ENCODE measurements at regions not wholly inside any gene's neighbourhood (a gene's known extent, or its start where the extent isn't known, plus 50 kb on each side); places are given as distances from the start of the nearest gene placed in this dataset.

GRCh38 chr2:166764702-166765101 is 123.6 kb upstream of the XIRP2 start:
- Histone ChIP-seq H3K4me1 (ENCODE audit: low read length) (peaks cover 12% of the 10 kb centered on the region; the same call in 1 of the 2 replicates), H3K9ac (ENCODE audit: low read length) (no peak overlapping the region), H3K4me2 (ENCODE audit: low read length) (no peak overlapping the region), H3K27me3 (ENCODE audit: low read depth, low read length) (no peaks in the 10 kb centered on the region), H3K4me3 (ENCODE audit: low read length) (no peak overlapping the region), H3K79me2 (ENCODE audit: low read length) (no peaks in the 10 kb centered on the region), H2AFZ (ENCODE audit: low read depth, low read length) (no peak overlapping the region), H4K20me1 (ENCODE audit: insufficient read depth, low read length) (no peaks in the 10 kb centered on the region), H3K27ac (ENCODE audit: low read length) (no peak overlapping the region), H3K36me3 (replicated peaks; ENCODE audit: low read depth, low read length) (no peaks in the 10 kb centered on the region), H3K9me3 (ENCODE audit: insufficient read depth, low read length) (peaks cover 1% of the 10 kb centered on the region; the same call in 1 of the 2 replicates)
- TF ChIP-seq, protein P1, sequence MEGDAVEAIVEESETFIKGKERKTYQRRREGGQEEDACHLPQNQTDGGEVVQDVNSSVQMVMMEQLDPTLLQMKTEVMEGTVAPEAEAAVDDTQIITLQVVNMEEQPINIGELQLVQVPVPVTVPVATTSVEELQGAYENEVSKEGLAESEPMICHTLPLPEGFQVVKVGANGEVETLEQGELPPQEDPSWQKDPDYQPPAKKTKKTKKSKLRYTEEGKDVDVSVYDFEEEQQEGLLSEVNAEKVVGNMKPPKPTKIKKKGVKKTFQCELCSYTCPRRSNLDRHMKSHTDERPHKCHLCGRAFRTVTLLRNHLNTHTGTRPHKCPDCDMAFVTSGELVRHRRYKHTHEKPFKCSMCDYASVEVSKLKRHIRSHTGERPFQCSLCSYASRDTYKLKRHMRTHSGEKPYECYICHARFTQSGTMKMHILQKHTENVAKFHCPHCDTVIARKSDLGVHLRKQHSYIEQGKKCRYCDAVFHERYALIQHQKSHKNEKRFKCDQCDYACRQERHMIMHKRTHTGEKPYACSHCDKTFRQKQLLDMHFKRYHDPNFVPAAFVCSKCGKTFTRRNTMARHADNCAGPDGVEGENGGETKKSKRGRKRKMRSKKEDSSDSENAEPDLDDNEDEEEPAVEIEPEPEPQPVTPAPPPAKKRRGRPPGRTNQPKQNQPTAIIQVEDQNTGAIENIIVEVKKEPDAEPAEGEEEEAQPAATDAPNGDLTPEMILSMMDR (IDR thresholded peaks at IDR 0.05; ENCODE audit: low read depth, low read length): no peak
- no peak for TF ChIP-seq EZH2phosphoT487 (IDR thresholded peaks at IDR 0.05; ENCODE audit: low read depth)

DNA sequence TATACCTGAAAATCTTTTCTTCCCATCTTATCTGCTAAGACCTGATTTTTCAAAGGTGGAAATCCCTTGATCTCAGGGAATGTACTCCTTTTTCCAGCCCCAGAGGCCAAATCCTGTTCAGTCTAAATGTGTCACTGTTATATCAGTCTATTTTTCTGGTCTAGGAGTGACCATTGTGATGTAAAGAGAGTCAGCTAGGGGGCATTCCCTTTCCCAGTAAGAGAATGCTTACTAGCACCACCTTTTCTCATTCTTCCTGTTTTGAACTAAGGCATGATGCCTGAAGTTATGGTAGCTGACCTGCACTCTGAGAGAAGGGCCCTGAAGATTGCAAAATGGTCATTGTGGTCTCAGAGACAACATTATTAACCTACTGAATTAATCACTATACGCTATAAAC is 124.1 kb upstream of the XIRP2 start:
- H3K27ac ChIP-seq (ENCODE audit: low read length): no peak overlapping the region

GRCh38 chr2:166762746-166763145 is 125.5 kb upstream of the XIRP2 start:
- Histone ChIP-seq H3K9ac (ENCODE audit: low read length) (no peak overlapping the region), H3K4me1 (ENCODE audit: low read length) (no peaks in the 10 kb centered on the region), H3K36me3 (replicated peaks; ENCODE audit: low read depth, low read length) (no peaks in the 10 kb centered on the region), H3K27ac (ENCODE audit: low read length) (no peak overlapping the region), H3K4me3 (ENCODE audit: low read length) (no peak overlapping the region), H3K79me2 (ENCODE audit: low read length) (no peaks in the 10 kb centered on the region), H3K4me2 (ENCODE audit: low read length) (no peak overlapping the region), H4K20me1 (ENCODE audit: insufficient read depth, low read length) (no peaks in the 10 kb centered on the region), H2AFZ (ENCODE audit: low read depth, low read length) (no peak overlapping the region), H3K27me3 (ENCODE audit: low read depth, low read length) (no peaks in the 10 kb centered on the region), H3K9me3 (ENCODE audit: insufficient read depth, low read length) (no peaks in the 10 kb centered on the region)
- TF ChIP-seq, protein P1 (IDR thresholded peaks at IDR 0.05; ENCODE audit: low read depth, low read length): no peak
- TF ChIP-seq EZH2phosphoT487 (IDR thresholded peaks at IDR 0.05; ENCODE audit: low read depth): no peak

More for the DNA sequence above, 124.1 kb upstream of the XIRP2 start:
- Histone ChIP-seq H3K9me3 (ENCODE audit: insufficient read depth, low read length) (no peaks in the 10 kb centered on the region), H3K9ac (ENCODE audit: low read length) (no peak overlapping the region), H3K4me1 (ENCODE audit: low read length) (peaks cover 12% of the 10 kb centered on the region; the same call in 1 of the 2 replicates), H3K4me3 (ENCODE audit: low read length) (no peak overlapping the region), H4K20me1 (ENCODE audit: insufficient read depth, low read length) (no peaks in the 10 kb centered on the region), H2AFZ (ENCODE audit: low read depth, low read length) (no peak overlapping the region), H3K79me2 (ENCODE audit: low read length) (no peaks in the 10 kb centered on the region), H3K36me3 (replicated peaks; ENCODE audit: low read depth, low read length) (no peaks in the 10 kb centered on the region), H3K27me3 (ENCODE audit: low read depth, low read length) (no peaks in the 10 kb centered on the region), H3K4me2 (ENCODE audit: low read length) (no peak overlapping the region)
- TF ChIP-seq EZH2phosphoT487 (IDR thresholded peaks at IDR 0.05; ENCODE audit: low read depth): no peak
- TF ChIP-seq, protein P1 (IDR thresholded peaks at IDR 0.05; ENCODE audit: low read depth, low read length): no peak

- H4K20me1 ChIP-seq (ENCODE audit: insufficient read depth, low read length): no peaks in the 10 kb centered on the region
- no peak overlapping the region for H3K4me2 ChIP-seq (ENCODE audit: low read length)
- H3K79me2 ChIP-seq (ENCODE audit: low read length): no peaks in the 10 kb centered on the region
- H3K36me3 ChIP-seq (replicated peaks; ENCODE audit: low read depth, low read length): no peaks in the 10 kb centered on the region
- no peaks in the 10 kb centered on the region for H3K27me3 ChIP-seq (ENCODE audit: low read depth, low read length)
- no peak overlapping the region for H3K27ac ChIP-seq (ENCODE audit: low read length)
- H3K4me1 ChIP-seq (ENCODE audit: low read length): no peaks in the 10 kb centered on the region
- H3K4me3 ChIP-seq (ENCODE audit: low read length): no peak overlapping the region
- no peaks in the 10 kb centered on the region for H3K9me3 ChIP-seq (ENCODE audit: insufficient read depth, low read length)
- TF ChIP-seq EZH2phosphoT487 (IDR thresholded peaks at IDR 0.05; ENCODE audit: low read depth): no peak
- TF ChIP-seq, protein P1 (IDR thresholded peaks at IDR 0.05; ENCODE audit: low read depth, low read length): no peak
- no peak overlapping the region for H3K9ac ChIP-seq (ENCODE audit: low read length)
- H2AFZ ChIP-seq (ENCODE audit: low read depth, low read length): no peak overlapping the region
These were observed 129.3 kb upstream of the XIRP2 start for GRCh38 chr2:166758956-166759355.

Measured in OCI-LY3 (cell line).